GM11168 (cell line): ENCODE measurements at regions not wholly inside any gene's neighbourhood (a gene's known extent, or its start where the extent isn't known, plus 50 kb on each side); places are given as distances from the start of the nearest gene placed in this dataset.
"Not testable (repeated sequence)": the region's sequence is repeated elsewhere in the genome, so short reads cannot be mapped to it uniquely, and the experiment has no call there.

ENCODE experiments used
- in situ Hi-C: fragments of 300-500 bp; cut with MboI; formaldehyde crosslinking; loops from one replicate; pipeline ENCODE4 v1.12.0; 2022; ENCODE audit warnings: low sequenced_read_pairs; ENCODE audit not compliant: unreplicated experiment

DNA sequence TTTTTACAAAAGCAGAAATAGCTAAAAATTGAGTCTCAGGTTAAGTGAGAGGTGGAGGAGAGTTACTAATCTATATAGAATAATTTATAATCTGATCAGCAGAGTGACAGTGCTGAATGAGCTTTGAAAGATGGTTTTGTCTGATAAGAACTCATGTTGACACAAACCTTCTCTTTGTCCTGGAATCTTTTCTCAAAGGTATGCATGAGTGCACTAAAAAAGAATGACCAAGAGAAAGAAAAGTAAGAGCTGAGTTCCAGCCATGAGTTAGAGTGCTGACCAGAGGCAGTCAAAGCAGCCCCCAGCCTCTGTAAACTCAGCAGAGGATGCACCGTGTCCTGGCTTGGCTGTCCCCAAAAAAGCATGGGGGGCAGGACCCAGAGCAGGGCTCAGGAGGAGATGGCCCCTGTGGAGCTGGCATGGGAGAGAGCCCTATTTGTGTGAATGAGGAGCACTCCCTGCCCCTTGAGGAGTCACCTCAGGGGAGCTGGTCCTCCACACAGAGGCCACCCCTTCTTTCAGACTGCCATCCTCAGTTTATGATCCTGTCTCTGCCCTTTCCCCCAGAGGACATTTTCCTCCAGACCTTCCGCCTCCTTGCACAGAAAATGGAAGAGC lies 129.8 kb downstream of the SEC23A start:
- in situ Hi-C loops = no loop called here

DNA sequence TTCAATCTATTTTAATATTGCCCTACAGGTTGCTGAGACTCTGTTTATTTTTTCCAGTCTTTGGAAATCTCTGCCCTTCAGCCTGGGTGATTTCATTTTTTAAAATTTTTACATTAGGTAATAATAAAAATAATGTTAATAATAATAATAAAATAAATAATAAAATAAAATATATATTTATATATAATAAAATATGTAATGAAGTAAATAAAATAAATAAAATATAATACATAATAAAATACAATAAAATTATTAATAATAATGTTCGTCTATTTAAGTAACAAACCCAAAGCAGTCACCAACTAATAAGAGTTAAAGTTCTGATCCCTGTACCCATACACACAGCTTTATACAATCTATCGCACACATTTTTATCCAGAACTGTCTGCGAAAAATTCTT lies 130.5 kb downstream of the SEC23A start:
- in situ Hi-C loops = no loop called here

DNA sequence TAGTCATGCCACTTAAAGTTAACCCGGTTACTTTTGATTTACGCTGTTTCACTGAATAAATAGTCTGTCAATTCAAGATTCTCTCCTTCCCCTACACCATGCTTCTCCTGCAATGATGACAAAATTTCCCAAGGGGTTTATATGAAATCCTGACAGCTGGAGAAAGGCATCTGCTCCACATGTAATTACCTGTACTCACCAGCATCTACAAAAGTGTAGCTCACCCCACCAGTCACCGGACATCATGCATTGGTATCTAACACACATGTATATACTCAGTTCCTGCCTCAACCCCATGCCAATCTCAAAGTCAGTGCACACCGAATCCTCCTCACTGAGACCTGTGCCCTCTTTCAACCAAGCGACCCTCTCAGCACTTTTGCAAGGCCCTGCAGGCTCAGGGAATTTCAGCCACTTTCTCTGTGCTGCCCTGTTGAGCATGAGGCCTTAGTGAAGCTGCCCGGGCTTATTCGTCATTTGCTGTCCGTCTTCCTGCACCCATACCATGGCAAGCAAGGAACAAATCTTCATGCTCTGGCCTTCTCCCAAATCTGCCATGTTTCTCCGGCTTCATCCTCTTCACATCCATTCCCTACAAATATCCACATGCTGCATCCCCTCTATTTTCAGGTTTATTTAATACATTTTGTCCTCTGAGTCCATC lies 131.6 kb downstream of the SEC23A start:
- in situ Hi-C loops = no loop called here

DNA sequence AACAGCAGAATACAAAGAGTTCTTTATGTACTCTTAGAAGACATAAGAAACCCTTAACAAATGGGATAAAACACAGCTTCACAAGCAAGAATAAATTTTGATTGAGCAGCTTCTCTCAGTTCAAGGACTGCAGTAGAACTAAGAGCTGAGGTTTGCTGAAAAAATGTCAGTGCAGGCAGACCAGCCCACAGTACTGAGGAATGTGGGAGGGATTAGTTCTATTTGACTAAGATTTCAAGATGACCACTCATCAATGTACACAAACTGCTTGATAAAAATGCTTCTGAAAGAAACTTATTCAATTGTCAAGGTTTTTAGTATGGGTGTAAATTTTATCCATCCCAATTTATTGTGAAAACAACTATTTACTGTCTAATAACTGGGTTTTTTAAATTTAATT lies 138.4 kb downstream of the SEC23A start:
- in situ Hi-C loops = no loop called here

- in situ Hi-C loops = no loop called here
These were observed 142.0 kb downstream of the SEC23A start for GRCh38 chr14:38960946-38961531.

- in situ Hi-C loops = no loop called here
These were observed 144.0 kb downstream of the SEC23A start for GRCh38 chr14:38959021-38959420.

- in situ Hi-C loops = no loop called here
These were observed 144.4 kb downstream of the SEC23A start for GRCh38 chr14:38958589-38958988.

GRCh38 chr14:38951451-38951850 lies 151.6 kb downstream of the SEC23A start:
- in situ Hi-C loops = no loop called here

DNA sequence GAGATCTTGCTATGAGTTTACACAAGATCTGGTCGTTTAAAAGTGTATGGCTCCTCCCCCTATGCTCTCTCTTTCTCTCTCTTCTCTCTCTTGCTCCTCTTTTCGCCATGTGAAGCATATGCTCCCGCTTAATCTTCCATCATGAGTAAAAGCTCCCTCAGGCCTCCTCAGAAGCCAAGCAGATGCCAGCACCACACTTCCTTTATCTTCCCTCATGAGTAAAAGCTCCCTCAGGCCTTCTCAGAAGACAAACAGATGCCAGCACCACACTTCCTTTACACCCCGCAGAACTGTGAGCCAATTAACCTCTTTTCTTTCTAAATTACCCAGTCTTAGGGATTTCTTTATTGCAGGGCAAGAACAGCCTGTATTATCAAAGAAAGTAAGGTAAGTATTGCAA lies 152.4 kb downstream of the SEC23A start:
- in situ Hi-C loops = no loop called here

DNA sequence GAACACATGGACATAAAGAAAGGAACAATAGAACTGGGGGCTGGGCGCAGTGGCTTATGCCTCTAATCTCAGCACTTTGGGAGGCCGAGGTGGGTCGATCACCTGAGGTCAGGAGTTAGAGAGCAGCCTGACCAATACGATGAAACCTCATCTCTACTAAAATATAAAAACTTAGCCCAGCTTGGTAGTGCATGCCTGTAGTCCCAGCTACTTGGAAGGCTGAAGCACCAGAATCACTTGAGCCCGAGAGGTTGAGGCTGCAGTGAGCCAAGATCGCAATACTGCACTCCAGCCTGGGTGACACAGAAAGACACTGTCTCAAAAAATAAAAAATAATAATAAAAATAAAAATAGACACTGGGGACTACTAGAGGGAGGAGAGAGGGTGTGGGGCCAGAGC lies 154.5 kb downstream of the SEC23A start:
- in situ Hi-C loops = no loop called here

DNA sequence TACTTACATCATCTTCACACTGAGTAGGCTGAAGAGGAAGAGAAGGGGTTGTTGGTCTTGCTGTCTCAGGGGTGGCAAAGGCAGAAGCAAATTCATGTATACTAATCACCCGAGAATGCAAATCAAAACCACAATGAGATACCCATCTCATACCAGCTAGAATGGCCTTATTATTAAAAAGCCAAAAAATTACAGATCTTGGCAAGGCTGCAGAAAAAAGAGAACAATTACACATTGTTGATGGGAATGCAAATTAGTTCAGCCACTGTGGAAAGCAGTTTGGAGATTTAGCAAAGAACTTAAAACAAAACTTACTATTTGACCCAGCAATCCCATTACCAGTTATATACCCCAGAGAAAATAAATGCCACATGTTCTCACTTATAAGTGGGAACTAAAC lies 154.9 kb downstream of the SEC23A start:
- in situ Hi-C loops = no loop called here

- in situ Hi-C loops = no loop called here
These were observed 155.7 kb downstream of the SEC23A start for GRCh38 chr14:38947343-38947742.

DNA sequence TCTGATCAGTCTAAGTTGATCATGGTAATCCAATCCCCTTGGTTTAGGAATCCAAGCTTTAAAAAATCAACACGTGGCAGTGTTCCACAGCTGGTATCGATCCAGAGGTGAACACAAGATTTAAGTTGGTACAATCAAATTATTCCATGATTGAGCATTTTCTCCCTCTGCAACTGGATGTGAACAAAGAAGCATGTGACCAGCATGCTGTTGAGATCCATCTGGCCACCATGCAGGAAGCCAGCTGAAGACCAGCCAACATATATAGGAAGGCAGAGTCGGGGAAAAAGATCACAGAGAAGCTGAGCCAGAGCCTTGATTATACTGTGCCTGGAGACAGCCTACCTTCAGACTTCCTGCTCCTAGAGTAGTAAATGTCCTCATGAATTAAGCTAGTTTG lies 158.3 kb downstream of the SEC23A start:
- in situ Hi-C loops = no loop called here

GRCh38 chr14:38941488-38941887 lies 161.5 kb downstream of the SEC23A start:
- in situ Hi-C loops = no loop called here

GRCh38 chr14:38932653-38933000 lies 170.4 kb downstream of the SEC23A start:
- in situ Hi-C loops = not testable (repeated sequence)

- in situ Hi-C loops = no loop called here
These were observed 170.9 kb downstream of the SEC23A start for GRCh38 chr14:38931969-38932652.

DNA sequence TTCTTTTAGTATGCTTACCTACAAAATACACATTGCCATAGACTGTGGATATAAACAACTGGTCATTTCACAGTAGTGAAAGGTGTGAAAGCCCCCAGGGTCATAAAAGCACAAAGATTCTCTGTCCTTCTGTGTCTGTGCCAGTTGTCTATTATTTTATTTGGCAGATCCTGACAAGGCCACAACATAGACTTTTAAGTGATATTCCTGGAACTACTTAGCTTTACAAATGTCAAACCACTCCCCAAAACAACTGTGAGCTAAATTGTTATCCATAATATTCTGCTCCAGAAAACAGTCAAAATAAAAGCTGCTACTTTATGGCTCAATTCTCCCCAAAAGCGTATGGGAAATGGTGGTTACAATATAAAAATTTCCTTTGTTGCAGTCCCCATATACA lies 172.1 kb downstream of the SEC23A start:
- in situ Hi-C loops = no loop called here

DNA sequence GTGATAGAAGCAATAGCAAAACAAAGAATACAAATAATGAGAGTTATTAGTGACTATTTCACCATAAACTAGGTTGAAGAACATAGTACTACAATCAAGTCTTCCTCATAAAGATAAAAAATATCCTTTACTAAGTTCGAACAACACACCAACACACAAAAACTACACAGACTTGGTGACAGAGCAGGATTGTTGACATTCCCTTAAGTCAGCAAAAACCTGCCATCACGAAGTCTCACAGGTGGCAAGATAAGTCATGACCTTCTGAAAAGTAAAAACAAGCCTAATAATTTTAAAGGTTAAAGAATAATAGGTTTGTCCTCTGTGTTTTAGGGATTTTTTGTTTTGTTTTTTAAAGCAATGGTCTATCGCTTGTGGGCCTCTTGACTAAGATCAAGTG lies 173.0 kb downstream of the SEC23A start:
- in situ Hi-C loops = no loop called here

DNA sequence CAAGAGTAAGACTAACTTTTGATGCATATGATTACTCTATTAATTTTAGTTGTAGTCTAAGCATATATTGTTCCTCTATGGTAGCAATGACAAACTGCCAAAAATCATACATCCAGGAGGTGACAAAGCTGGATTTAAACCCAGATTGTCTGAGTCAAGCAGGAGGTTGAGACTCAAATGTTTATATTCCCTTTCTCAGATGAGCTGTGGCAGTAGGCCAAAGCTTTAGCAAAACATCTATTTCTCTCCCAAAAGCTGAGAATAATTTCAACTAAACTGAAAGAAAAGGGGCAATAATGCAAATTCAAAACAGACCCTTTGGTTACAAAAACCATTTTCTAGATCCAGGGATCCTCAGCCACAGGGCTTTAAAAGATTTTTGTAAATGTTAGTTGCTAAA lies 173.6 kb downstream of the SEC23A start:
- in situ Hi-C loops = no loop called here

DNA sequence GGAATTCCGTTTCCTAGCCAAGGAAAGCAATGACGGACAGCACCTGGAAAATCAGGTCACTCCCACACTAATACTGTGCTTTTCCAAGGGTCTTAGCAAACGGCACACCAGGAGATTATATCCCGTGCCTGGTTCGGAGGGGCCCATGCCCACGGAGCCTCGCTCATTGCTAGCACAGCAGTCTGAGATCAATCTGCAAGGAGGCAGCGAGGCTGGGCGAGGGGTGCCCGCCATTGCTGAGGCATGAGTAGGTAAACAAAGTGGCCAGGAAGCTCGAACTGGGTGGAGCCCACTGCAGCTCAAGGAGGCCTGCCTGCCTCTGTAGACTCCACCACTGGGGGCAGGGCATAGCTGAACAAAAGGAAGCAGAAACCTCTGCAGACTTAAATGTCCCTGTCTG lies 181.1 kb downstream of the SEC23A start:
- in situ Hi-C loops = not testable (repeated sequence)

- in situ Hi-C loops = no loop called here
These were observed 187.9 kb downstream of the SEC23A start for GRCh38 chr14:38915125-38915524.
